GM18505 (cell line): ENCODE measurements at regions not wholly inside any gene's neighbourhood (a gene's known extent, or its start where the extent isn't known, plus 50 kb on each side); places are given as distances from the start of the nearest gene placed in this dataset.
A peak's percentile ranks its signal among the peaks of the same experiment; 100 is the strongest.

Source experiments
- ATAC-seq: cut with Tn5 transposase; IDR thresholded peaks from one replicate; pipeline ENCODE4 v1.9.1; 2021; ENCODE audit not compliant: unreplicated experiment
- POLR2A ChIP-seq: IDR thresholded peaks from 4 replicates; pipeline ENCODE4 v1.6.1; 2011; ENCODE audit warnings: borderline replicate concordance; ENCODE audit not compliant: insufficient read depth, insufficient read length; ENCODE audit errors: extremely low read depth

DNA sequence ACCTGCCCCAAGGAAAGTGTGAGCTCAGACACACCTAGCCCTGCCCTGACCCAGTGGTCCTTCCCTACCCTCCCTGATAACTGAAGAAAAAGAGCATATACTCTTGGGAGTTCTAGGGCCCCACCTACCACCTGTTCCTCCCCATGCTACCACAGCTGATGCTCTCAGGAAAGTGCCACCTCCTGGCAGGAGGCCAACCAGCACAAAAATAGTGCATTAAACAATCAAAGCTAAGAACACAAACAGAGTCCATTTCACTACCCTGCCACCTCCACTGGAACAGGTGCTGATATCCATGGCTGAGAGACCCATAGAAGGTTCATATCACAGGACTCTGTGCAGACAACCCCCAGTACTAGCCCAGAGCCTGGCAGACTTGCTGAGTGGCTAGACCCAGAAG is 288.6 kb upstream of the PHF14 start:
- no peak for ATAC-seq
- TF ChIP-seq POLR2A = no peak

DNA sequence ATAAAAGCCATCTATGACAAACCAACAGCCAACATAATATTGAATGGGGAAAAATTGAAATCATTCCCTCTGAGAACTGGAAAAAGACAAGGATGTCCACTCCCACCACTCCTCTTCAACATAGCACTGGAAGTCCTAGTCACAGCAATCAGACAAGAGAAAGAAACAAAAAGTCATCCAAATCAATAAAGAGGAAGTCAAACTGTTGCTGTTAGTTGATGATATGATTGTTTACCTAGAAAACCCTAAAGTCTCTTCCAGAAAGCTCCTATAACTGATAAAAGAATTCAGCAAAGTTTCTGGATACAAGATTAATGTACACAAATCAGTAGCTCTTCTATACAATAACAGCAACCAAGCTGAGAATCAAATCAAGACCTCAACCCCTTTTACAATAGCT is 285.1 kb upstream of the PHF14 start:
- no peak for ATAC-seq
- TF ChIP-seq POLR2A = no peak

DNA sequence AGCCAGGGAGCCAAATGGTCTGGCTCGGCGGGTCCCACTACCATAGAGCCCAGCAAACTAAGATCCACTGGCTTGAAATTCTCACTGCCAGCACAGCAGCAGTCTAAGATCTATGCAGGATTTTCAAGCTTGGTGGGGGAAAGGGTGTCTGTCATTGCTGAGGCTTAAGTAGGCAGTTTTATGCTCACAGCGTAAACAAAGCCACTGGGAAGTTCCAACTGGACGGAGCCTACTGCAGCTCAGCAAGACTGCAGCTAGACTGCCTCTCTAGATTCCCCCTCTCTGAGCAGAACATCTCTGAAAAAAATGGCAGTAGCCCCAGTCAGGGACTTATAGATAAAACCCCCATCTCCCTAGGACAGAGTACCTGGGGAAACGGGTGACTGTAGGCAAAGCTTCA is 277.6 kb upstream of the PHF14 start:
- no peak for ATAC-seq
- no peak for TF ChIP-seq POLR2A

DNA sequence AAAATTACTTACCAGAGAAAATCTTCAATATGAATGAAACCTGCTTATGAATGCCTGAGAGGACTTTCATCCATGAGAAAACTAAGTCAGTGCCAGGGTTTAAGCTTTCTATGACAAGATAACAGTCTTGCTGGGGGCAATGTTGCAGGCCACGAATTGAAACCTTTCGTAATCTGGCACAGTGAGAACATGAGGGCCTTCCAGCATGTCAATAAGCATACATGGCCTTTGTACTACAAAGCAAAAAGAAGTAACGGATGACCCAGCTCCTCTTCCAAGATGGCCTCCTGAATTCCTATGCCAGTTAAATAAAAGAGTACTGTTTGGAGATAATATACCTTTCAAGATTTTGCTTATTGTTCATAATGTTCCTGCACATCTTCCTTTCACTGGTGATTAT is 270.6 kb upstream of the PHF14 start:
- no peak for TF ChIP-seq POLR2A
- no peak for ATAC-seq

DNA sequence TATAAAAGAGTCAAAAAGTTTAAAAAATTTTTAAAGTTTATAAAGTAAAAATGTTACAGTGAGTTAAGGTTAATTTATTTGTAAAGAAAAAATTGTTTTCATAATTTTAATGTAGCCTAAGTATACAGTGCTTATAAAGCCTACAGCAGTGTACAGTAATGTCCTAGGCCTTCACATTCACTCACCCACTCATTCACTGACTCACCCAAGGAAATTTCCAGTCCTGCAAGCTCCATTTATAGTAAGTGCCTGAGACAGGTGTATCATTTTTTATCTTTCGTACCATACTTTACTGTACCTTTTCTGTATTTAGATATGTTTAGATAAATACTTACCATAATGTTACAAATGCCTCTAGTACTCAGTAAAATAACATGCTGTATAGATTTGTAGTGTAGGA is 269.7 kb upstream of the PHF14 start:
- no peak for TF ChIP-seq POLR2A
- no peak for ATAC-seq

DNA sequence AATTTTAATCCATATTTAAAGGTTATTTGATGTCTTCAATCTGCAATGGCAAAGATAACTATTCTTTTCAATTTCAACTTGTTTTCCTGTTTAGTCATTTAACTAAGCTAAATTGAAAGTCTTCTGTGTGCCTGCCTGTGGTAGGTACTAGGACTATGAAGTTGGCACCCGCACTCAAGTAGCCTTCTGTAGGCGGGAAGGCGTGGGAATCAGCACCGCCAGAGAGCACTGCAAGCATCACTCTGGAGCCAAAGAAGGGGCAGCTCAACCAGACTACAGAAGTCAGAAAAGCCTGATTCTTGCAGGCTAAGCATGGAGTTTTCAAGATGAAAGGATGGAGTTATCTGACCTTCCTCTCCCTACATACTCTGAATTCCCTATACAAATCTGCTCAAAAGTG is 269.0 kb upstream of the PHF14 start:
- TF ChIP-seq POLR2A = no peak
- no peak for ATAC-seq

DNA sequence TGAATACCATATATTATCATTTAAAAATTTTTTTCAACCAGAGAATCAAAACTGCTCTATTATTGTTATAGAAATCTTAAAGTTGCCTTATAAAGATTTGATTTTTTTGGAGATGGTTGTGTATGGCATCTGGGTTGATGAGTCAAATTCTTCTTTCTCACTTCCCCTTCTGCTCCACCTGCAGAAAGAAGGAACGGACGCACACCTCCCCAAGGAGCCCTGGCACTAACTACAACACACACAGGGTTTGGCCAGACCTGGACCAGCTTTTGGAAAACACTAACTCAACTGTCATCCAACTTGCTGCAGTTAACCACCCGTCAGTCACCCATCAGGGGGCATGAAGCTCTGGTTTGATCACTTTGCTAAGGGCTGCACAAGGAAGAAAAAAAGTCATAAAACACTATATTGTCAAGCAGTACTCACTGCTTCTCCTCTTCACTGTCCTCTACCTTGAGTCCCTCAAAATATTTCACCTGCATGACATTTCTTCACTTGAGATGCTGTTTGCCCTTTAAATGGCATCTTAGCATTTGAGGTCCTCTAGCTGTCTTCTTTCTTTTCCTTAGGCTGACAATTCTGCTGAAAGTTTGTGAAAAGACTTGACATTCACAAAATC is 266.7 kb upstream of the PHF14 start:
- no peak for TF ChIP-seq POLR2A
- ATAC-seq = peak; percentile 100

DNA sequence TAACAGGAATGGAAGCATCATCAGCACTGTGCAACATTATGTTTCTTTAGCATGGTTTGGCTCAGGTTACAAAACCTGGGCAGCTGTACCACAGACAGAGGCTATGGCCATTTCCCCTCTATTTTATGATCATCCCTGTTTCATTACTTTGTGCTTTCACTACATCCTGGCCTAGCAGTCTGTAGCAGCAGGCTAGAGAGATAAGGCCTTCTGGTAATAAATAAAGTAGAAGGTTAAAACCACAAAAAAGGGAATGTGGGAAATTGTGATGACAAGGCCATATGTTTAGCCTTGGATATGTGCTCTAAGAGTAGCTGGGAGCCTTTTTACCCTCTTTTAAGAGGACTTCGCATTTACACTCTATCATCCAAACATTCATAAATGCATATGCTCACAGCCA is 266.2 kb upstream of the PHF14 start:
- ATAC-seq = peak; percentile 19
- no peak for TF ChIP-seq POLR2A

DNA sequence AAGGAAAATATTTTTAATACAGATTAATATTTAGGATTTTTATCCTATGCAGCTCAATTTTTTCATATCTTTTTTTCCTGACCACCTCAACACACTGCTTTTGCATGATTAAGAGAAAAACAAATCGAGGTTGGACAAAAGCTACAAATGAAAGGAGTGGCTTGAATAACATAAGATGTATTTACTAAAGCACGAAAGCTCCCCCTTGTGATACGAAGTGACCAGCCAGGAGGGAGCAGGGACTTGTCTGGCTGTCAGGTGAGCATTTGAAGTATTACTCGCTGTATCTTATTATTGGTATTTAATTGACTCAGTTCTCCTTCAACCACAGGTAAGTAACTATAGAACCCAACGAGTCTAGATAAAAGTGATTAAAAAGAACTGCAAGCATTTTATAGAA is 265.2 kb upstream of the PHF14 start:
- TF ChIP-seq POLR2A = no peak
- no peak for ATAC-seq

DNA sequence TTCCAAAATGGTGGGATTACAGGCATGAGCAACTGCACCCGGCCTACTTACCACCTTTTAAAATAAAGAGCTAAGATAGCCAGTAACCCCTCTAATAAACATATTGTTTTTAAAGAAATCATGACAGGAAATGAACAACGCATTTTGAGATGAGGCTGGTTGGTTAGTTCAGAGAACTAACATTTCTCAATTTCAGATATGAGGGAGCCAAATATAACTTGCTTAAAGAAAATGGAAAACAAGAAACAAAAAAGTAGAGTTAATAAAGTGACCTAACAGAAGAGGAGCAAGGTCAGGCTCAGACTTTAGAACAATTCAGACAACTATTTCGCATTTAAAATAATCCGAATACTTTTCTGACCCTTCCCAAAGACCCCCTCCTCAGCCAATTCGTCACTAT is 254.9 kb upstream of the PHF14 start:
- no peak for ATAC-seq
- TF ChIP-seq POLR2A = no peak

DNA sequence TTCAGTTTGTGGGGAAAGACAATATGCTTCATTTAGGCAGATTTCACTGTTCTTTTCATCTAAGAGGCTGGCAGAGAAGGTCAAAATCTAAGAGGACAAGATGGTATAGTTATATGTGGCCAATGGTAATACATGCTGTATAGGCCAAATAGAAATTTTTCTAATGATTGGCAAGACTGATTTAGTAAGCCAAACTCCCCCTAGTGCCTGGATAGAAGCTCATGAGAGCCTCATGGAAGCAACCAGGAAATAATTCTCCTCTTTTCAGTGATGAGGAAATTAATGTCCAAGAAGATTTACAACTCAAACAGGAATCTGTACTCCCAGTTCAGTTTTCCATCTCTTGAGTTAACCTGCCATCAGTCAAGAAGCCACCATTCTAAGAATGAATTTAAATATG is 253.6 kb upstream of the PHF14 start:
- TF ChIP-seq POLR2A = no peak
- ATAC-seq = no peak

DNA sequence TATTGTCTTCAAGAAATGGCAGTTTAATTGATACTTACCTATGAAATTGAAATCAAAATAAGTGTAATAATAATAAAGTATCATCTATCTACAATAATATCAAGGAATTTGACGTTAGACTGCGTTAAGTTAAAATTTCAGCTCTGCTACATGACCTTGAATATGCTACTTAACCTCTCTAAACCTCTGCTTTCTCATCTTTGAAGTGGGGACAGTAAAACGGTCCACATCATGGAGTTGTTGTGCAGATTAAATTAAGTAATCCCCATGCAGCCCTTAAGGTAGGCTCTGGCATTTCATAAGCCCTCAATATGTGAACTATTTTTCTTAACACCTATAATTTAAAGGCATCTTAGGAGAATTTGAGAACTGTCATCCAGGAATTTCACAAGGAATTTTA is 252.4 kb upstream of the PHF14 start:
- no peak for ATAC-seq
- TF ChIP-seq POLR2A = no peak

DNA sequence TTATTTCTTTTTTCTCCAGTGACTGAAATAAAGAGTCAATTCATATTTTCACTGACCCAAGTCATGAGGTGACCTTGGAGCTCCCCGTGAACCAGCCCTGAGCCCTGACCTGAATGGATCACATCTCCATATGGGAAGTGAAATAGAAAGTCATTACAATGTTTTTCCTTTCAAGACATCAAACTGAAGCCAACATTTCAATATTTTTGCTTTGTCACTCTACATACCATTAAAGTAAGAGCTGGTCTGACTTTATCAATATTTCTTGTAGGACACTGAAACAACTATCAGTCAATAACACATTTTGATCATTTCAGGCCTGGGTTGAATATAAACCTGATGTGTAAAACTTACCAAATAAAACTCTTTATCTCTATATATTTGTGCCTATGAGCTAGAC is 249.8 kb upstream of the PHF14 start:
- ATAC-seq = no peak
- TF ChIP-seq POLR2A = no peak

DNA sequence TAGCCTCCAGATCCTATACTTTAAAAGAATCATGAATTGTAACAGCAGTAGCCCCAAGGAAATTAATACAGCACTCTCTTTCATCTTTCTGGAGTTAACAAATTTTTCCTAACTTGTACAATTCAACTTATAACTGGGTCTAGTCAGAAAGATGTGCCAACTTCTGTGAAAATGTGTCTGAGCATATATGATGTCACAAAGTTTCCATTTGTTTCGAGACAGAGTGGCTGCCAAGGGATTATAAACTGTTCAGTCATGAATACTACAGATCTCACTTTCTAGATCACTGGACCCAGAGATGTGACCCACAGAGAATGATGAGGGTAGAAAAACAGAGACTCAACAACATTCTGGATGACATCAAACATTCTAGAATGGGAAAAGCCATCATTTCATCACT is 249.2 kb upstream of the PHF14 start:
- TF ChIP-seq POLR2A = no peak

DNA sequence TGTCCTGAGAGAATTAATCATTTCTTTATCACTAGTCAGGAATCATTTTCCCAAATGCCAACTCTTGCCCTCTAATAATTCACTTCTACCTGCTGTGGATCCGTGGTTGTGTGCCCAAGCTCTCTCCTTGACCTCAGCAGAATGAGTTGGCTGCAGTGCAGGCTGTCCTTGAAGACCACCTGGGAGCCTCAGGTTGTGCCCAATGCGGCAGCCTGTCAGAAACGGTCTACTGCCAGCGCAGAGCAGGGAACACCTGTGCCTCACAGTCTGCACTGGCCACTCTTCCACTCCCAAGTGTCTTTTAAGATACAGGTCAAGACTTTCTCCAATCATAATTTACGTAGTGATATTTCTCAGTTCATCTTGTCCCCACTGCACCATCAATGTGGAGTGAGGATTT is 246.0 kb upstream of the PHF14 start:
- no peak for ATAC-seq

More for the DNA sequence above, 249.2 kb upstream of the PHF14 start:
- ATAC-seq = no peak

More for the DNA sequence above, 246.0 kb upstream of the PHF14 start:
- TF ChIP-seq POLR2A = no peak
